Mesodermal cell (in vitro differentiated cells): ENCODE measurements at regions not wholly inside any gene's neighbourhood (a gene's known extent, or its start where the extent isn't known, plus 50 kb on each side); places are given as distances from the start of the nearest gene placed in this dataset.

Experiments used
- H3K27ac ChIP-seq: 2 replicates; pipeline ENCODE4 v1.7.0; 2013; ENCODE audit warnings: mild to moderate bottlenecking, low read depth, low read length, moderate library complexity; ENCODE audit not compliant: severe bottlenecking
- H3K36me3 ChIP-seq: 2 replicates; pipeline ENCODE4 v1.7.1; 2013; ENCODE audit warnings: mild to moderate bottlenecking, low read length, moderate library complexity; ENCODE audit not compliant: control insufficient read depth, insufficient read depth
- H3K4me1 ChIP-seq: one replicate; pipeline ENCODE4 v1.7.1; 2013; ENCODE audit warnings: mild to moderate bottlenecking, low read length; ENCODE audit not compliant: insufficient read depth, control insufficient read depth, poor library complexity, severe bottlenecking
- H3K4me3 ChIP-seq: 2 replicates; pipeline ENCODE4 v1.7.0; 2013; ENCODE audit warnings: low read length, control low read depth, mild to moderate bottlenecking; ENCODE audit not compliant: insufficient read depth, poor library complexity, severe bottlenecking; ENCODE audit errors: extremely low read depth
- H3K9me3 ChIP-seq: 2 replicates; pipeline ENCODE4 v1.7.1; 2013; ENCODE audit warnings: mild to moderate bottlenecking, low read length, moderate library complexity; ENCODE audit not compliant: control insufficient read depth
- WGBS, 2 experiments: methylation state at CpG; one replicate each; pipeline ENCODE4 v1.1.5; 2013; ENCODE audit warnings: missing lambda C conversion rate in 2 of 2; ENCODE audit not compliant: insufficient coverage in 2 of 2; 5-methylcytosine and 5-hydroxymethylcytosine counted together

DNA sequence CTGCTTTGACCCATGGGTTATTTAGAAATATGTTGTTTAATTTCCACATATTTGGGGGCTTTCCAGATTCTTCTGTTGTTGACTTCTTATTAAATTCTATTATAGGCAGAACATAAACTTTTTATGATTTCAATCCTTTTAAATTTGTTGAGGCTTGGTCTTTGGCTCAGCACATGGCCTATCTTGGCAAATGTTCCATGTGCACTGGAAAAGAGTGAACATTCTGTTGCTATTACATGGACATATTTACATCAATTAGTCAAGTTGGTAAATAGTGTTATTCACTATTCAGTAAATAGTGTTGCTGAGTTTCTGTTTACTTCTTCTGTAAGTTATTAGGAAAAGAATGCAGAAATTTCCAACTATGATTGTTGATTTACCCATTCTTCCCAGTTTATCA, 75.4 kb downstream of the ETS2 start:
- H3K4me1 ChIP-seq: no peaks in the 10 kb centered on the region
- H3K36me3 ChIP-seq: no peaks in the 10 kb centered on the region
- H3K4me3 ChIP-seq: no peak overlapping the region
- H3K9me3 ChIP-seq: peaks cover 3% of the 10 kb centered on the region
- H3K27ac ChIP-seq: no peak overlapping the region

DNA sequence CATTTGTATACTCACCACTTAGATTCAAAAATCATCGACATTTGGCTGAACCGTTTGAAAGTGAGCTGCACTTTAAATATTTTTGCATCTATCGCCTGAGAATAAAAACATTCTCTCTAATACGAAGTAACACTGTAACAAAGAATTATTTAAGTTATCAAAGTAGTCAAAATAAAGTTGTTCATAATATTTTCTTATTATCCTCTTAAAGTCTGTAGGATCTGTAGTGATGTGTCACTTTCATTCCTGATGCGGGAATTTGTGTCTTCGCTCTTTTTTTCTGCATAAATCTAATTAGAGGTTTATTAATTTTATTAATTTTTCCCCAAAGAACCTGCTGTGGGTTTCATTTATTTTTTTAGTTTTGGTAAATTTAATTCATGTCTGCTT, 74.8 kb downstream of the ETS2 start:
- Histone ChIP-seq H3K9me3 (no peaks in the 10 kb centered on the region), H3K4me1 (no peaks in the 10 kb centered on the region), H3K36me3 (no peaks in the 10 kb centered on the region), H3K4me3 (no peak overlapping the region), H3K27ac (no peak overlapping the region)
- no CpG with 5 or more reads among the region's 6 CpGs for WGBS, 2 experiments

DNA sequence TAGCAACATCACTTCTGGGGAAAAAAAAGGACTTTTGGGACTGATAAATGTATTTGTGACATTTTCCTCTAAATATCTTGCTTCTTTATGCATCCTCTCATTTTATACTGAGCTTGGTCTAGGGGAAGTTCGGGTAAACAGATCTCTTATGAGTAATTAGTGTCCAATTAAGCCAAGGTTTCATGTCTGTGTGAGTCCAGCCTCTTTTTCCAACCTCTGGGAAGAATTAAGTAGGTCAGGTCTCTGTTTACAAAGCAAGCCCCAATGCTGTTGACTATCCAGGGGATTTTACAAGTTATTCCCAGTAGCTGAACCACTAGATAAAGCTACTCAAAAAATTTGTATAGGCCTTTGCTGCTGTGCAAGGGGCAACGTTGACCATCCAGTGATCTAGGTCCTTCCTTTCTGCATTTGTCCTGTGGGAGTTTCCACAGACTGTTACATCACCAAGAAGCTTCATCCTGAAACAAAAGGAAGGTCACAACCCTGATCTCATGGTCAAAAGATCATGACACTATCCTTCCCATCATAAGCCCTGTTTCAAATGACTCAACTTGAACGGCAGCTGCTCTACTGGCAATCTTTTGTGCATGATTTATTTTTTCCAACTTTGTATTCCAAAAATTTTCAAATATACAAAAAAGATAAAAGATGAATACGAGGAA, 74.3 kb downstream of the ETS2 start:
- H3K9me3 ChIP-seq: no peaks in the 10 kb centered on the region
- no peaks in the 10 kb centered on the region for H3K4me1 ChIP-seq
- WGBS, 2 experiments: 88 to 93% methylated on average over 1 to 2 of the region's 4 CpGs
- H3K36me3 ChIP-seq: no peaks in the 10 kb centered on the region
- H3K27ac ChIP-seq: no peak overlapping the region
- no peak overlapping the region for H3K4me3 ChIP-seq

DNA sequence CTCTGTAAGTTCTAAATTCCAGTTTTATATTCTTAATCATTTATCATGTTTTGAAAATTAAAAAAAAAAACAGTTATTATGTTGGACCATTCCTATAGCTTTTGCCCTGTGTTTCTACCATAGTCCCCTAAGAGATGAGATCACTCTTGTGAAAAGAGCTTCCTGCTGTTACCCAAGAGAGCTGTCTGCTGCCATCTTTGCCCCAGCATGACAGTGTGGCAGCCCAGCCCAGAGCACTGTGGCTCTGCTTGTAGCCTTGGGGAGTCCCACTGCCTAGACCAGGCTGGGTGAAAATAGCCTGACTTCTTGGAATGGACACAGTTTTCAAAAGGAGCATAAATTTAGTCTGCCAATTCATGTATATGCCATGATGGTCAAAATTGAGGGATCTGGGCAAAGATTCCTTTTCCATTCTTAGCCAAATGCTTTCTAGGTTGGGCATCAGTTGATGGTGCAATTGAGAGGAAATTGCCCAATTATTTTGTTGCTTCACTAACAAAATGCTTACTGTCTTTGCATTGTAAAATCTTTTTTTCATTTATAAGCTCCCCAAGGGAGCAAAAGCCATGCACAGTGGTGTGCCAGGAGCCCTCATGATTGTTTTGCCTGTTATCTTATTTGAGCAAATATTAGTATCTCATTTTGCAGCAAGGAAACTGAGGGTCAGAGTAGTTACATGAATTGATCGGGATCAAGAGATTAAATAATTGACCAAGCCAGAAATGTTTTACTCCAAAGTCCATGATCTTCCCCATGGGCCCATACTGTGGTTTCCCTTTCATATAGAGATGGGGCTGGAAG, 72.8 kb downstream of the ETS2 start:
- no peaks in the 10 kb centered on the region for H3K4me1 ChIP-seq
- no CpG with 5 or more reads among the region's 1 CpG for WGBS, 2 experiments
- no peak overlapping the region for H3K4me3 ChIP-seq
- no peaks in the 10 kb centered on the region for H3K36me3 ChIP-seq
- H3K9me3 ChIP-seq: no peaks in the 10 kb centered on the region
- no peak overlapping the region for H3K27ac ChIP-seq

DNA sequence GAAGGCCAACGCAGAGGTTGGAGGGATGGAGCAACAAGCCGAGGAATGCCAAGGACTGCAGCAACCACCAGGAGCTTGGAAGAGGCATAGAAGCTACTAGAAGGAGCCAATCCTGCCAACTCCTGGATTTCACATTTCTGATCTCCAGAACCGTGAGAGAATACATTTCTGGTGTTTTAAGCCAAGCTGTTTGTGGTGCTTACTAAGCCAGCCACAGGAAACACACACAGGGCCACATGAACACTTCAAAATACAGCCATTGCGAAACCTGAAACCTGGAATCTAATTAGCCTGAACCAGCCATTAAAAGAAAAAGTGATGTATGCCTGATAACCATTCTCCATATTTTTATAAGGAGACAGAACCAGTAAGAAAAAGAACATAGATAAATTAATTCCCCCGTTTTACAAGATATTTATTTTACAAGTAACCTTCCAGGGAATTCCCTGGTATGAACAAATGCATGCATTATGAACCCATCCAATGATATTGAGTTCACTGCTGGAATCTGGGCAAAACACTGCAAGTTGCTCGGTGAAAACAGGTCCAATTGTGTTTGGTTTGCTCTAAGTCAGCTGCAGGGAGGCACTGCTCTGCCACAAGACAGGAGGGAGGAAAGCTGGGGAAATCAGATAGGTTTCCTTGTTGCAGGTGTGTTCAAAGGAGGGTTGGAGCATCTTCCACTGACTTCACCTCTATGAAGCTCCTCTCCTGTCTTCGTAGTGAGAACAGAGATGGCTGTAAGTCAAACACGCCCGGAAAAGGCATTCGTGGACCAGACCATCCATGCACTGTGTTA, 70.2 kb downstream of the ETS2 start:
- H3K4me3 ChIP-seq: no peak overlapping the region
- no peaks in the 10 kb centered on the region for H3K36me3 ChIP-seq
- no peaks in the 10 kb centered on the region for H3K4me1 ChIP-seq
- no peaks in the 10 kb centered on the region for H3K9me3 ChIP-seq
- WGBS, 2 experiments: 85 to 99% methylated on average over 8 of the region's 10 CpGs
- no peak overlapping the region for H3K27ac ChIP-seq
